GM18520 (cell line): ENCODE measurements at regions not wholly inside any gene's neighbourhood (a gene's known extent, or its start where the extent isn't known, plus 50 kb on each side); places are given as distances from the start of the nearest gene placed in this dataset.
"Not testable (repeated sequence)": the region's sequence is repeated elsewhere in the genome, so short reads cannot be mapped to it uniquely, and the experiment has no call there.

Source experiments
- ATAC-seq: cut with Tn5 transposase; IDR thresholded peaks from one replicate; pipeline ENCODE4 v1.9.1; 2021; ENCODE audit not compliant: unreplicated experiment

DNA sequence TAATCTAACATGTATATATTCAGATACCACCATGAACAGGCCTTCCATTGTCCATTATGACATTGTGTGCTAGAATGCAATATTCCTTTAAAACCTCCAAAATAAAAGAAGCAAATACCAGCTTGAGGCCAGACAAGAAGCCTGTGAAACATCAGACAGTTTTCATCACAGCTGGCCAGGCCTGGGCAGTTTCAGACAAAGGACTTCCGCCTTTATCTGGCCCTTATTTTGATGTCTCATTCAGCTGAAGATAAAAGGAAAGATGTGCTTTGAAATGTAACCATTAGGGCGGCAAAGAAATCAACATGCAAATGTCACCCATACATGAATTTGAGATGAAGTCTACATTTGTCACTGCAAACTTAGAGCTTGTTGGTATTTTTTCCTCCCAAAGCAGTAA lies 737.5 kb downstream of the KCNJ2 start:
- no peak for ATAC-seq

GRCh38 chr17:70912716-70913485 lies 743.6 kb downstream of the KCNJ2 start:
- no peak for ATAC-seq

DNA sequence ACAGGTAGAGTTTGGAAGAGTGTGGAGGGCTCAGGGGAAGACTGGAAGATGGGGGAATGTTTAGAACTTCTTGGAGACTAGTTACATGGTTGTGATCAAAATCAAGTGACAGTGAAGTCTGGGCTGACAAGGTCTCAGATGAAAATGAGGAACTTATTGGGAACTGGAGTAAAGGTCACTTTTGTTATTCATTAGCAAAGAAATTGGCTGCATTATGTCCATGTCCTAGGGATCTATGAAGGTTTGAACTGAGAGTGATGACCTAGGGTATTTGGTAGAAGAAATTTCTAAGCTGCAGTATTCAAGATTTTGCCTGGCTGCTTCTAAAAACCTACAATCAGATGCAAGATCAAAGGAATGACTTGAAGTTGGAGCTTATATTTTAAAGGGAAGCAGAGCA lies 747.1 kb downstream of the KCNJ2 start:
- no peak for ATAC-seq

DNA sequence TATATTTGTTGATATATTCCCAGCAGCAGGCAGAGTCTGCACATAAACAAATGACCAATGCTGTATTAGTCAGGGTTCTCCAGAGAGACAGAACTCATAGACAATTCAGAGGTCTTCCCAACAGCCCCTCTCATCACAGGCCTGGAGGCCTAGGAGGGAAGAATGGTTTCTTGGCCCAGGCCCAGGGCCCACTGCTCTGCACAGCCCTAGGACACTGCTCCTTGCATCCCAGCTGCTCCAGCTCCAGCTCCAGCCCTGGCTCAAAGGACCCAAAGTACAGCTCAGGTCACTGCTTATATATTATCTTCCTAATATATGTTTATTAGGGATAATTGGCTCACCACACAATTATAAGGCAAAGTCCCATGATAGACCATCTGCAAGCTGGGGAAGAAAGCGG lies 749.9 kb downstream of the KCNJ2 start:
- no peak for ATAC-seq

DNA sequence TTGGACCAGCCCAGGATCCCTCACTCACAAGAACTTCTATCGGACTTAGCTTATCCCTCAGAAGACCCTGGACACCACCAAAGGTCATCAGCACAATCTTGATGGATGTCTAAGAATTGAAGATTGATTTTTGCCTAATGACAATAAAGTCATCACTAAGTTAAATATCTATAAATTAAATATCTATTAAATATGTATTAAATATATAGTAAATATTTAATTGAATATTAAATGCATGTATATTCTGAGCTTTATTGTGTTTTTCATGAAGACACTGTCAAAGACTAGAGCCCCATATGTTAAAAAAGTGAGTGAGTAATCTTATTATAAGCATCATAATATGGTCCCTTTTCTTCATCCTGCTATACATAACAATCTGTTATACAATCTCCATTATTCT lies 751.1 kb downstream of the KCNJ2 start:
- no peak for ATAC-seq

- ATAC-seq, result no peak
Observed at GRCh38 chr17:70922268-70922667, 752.9 kb downstream of the KCNJ2 start.

- ATAC-seq, result no peak
Observed at GRCh38 chr17:70924776-70925175, 755.4 kb downstream of the KCNJ2 start.

GRCh38 chr17:70929226-70929625 lies 759.9 kb downstream of the KCNJ2 start:
- ATAC-seq, result no peak

DNA sequence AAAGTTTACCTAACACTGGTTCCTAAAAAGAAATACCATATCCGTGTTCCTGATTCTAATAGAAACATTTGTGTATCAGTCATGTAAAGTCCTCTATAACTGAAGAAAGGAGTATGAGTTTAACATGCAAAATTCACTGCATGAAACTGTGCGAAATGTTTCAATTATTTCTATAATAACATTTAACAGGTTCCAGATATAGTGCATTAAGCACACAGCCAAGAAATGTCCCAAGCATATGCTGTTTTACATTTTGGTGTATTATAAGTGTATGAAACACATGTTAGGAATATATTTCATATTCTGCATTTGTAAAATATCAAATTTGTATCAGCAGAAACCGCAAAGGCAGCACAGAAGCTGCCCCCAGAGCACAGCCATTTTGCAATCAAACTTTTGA lies 764.9 kb downstream of the KCNJ2 start:
- ATAC-seq, result no peak

DNA sequence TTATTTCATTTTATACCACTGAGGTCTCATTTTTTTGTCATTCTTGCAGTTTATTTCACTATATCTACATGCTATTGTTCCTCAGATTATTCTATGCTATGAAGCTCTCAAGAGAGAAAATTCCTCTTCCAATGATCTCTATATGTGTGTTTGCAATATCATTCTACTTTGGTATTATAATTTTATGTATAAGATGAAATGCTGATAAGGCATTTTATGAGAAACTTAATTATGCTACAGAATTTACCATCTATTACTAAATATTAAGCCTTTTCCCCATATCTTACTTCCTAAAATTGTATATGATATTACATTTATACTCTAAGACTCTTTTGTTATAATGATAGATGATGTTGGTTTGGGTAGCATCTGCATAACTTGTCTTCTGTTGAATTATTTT lies 765.5 kb downstream of the KCNJ2 start:
- no peak for ATAC-seq

GRCh38 chr17:70936724-70937123 lies 767.4 kb downstream of the KCNJ2 start:
- ATAC-seq, result no peak

GRCh38 chr17:70938336-70938735 lies 769.0 kb downstream of the KCNJ2 start:
- ATAC-seq, result no peak

GRCh38 chr17:70945386-70945785 lies 776.1 kb downstream of the KCNJ2 start:
- ATAC-seq, result no peak

GRCh38 chr17:70947215-70947614 lies 777.9 kb downstream of the KCNJ2 start:
- no peak for ATAC-seq

DNA sequence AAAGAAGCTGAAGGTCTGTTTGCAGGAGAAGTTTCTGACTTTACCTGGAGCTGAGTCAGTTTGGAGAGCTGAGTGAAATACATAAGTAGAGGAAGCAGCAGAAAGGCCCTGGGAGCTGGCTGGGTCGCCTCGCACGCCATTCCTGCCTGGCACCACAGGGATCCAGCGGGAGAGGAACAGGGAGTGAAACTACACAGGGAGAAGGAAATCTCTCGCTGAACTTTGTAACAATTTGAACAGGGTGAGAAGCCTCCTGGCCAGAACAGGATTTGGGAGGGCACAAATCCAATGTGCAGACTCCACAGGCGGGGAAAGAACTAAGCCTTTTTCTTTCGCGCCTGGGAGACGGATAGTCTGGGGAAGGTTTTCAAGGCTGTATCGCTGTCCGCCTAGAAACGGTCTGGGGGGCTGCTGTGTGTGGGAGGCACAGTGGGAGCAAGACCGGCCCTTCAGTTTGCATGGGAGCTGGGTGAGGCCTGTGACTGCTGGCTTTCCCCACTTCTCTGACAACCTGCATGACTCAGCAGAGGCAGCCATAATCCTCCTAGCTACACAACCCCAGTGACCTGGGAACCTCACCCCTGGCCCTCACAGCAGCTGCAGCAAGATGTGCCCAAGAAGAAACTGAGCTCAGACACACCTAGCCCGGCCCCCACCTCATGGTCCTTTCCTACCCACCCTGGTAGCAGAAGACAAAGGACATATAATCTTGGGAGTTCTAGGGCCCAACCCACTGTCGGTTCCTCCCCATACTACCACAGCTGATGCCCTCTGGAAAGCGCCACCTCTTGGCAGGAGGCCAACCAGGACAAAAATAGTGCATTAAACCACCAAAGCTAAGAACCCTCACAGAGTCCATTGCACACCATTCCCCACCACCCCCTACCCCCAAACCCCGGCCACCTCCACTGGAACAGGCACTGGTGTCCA lies 778.6 kb downstream of the KCNJ2 start:
- no peak for ATAC-seq

- not testable (repeated sequence) for ATAC-seq
Observed at GRCh38 chr17:70953140-70953539, 783.8 kb downstream of the KCNJ2 start.

GRCh38 chr17:70955441-70955840 lies 786.1 kb downstream of the KCNJ2 start:
- no peak for ATAC-seq

GRCh38 chr17:70956726-70957125 lies 787.4 kb downstream of the KCNJ2 start:
- no peak for ATAC-seq

- ATAC-seq, result no peak
Observed at GRCh38 chr17:70961341-70961740, 792.0 kb downstream of the KCNJ2 start.

DNA sequence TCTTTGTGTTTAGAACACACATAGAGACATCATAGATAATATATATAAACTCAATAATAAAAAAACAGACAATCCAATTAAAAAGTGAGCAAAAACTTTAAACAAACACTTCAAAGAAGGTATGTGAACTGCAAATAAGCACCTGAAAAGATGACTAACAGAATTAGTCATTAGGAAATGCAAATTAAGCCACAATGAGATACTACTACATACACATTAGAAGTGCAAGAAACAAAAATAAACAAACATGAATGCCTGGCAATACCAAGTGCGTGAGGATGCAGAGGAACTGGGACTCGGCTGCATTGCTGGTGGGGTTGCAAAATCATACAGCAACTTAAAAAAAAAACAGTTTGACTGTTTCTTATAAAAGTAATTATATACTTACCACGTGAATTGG lies 799.0 kb downstream of the KCNJ2 start:
- no peak for ATAC-seq

DNA sequence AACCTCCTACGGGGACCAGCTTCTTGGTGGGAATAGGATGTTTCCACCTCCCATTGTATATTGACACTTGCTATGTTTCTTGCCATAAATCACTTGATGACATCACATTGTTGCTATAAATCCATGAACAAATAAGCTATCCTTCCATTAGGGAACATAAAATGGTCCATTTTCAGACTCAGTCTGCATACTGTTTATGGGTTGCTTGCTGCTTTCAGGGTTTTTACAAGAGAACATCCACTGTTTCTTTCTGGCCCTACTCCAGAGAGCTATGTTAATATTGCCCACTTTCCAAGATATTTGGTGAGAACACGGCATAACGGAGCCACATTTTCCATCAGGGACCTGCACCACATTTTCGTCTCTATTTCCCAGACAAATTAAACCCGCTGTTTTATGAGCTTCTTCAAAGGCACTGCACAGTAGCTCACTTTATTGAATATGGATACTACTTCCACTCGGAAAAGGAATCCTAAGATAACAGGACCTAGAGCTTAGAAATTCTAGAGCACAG lies 800.2 kb downstream of the KCNJ2 start:
- no peak for ATAC-seq

DNA sequence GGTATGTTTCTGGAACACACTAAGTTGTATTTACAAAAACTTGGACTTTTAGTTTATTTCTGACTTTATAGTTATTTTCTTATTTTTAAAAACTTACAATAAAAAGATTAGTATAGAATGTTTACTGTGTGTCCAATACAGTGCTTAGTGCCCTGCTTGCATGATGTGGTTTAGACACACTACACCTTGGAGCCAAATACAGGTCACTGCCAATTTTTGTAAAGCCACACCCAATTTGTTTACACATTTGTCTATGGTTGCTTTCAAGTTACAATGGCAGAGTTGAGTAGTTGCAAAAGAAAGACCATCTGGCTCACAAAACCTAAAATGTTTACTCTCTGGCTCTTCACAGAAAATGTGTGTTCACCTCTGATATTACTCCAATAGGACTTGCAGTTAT lies 807.1 kb downstream of the KCNJ2 start:
- ATAC-seq, result no peak
